Tongue (tissue), 1 donor: ENCODE measurements at regions not wholly inside any gene's neighbourhood (a gene's known extent, or its start where the extent isn't known, plus 50 kb on each side); places are given as distances from the start of the nearest gene placed in this dataset.
A peak's percentile ranks its signal among the peaks of the same experiment; 100 is the strongest.
"Not testable (repeated sequence)": the region's sequence is repeated elsewhere in the genome, so short reads cannot be mapped to it uniquely, and the experiment has no call there.

Experiments
- DNase-seq: peaks from one replicate; pipeline ENCODE4 v3.0.0-alpha.2; 2015

GRCh38 chr9:41754822-41755221, 374.4 kb downstream of the CNTNAP3B start:
- DNase-seq, result not testable (repeated sequence)

DNA sequence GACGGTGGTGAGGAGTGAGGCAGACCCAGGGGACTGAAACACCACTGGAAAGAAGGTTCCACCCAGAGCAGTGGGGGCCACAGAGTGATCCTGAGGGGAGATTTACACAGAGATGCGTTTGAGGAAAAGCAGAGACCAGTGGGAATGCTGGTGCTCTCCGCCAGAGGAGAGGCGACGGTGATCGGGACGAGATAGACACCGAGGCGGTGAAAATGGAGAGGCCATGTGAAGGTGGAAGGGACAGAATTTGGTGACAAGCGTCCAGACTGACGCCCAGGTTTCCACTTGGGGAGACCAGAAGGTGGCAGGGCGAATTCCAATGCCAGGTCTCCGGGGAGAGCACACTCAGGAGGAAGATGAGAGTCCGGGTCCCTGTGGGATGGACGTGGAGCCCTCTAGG, 374.8 kb downstream of the CNTNAP3B start:
- not testable (repeated sequence) for DNase-seq

- not testable (repeated sequence) for DNase-seq
Measured at GRCh38 chr9:41741897-41742296, 387.3 kb downstream of the CNTNAP3B start.

GRCh38 chr9:41741173-41741572, 388.1 kb downstream of the CNTNAP3B start:
- DNase-seq, result not testable (repeated sequence)

DNA sequence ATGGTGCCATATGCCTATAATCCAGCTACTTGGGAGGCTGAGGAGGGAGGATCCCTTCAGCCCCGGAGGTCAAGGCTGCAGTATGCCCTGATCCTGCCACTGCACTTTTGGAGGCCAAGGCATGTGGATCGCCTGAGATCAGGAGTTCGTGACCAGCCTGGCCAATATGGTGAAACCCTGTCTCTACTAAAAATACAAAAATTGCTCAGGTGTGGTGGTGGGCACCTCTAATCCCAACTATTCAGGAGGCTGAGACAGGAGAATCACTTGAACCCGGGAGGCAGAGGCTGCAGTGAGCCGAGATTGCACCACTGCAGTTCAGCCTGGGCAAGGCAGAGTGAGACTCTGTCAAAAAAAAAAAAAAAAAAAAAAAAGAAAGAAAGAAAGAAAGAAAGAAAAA, 390.5 kb downstream of the CNTNAP3B start:
- not testable (repeated sequence) for DNase-seq

DNA sequence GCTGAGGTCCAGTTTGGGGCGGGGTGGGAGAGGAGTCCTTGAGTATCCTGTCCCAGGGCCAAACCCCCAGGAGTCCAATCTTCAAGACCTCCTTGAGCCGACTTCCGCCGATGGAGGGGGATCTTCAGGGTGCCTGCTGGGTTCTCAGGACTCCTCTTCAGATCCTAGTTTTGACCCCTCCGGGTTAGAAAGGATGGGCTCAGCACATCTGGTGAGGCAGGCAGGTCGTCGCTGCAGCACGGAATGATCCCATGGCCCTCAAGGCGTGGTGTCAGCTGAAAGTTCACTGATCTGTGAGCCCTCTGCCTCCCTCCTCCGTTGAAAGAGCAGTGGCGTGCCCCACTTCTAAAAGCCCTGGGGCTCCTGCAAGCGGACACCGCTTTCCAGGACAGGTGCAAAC, 430.0 kb downstream of the CNTNAP3B start:
- DNase-seq, result not testable (repeated sequence)

- not testable (repeated sequence) for DNase-seq
Measured at GRCh38 chr9:41697080-41697479, 432.1 kb downstream of the CNTNAP3B start.

DNA sequence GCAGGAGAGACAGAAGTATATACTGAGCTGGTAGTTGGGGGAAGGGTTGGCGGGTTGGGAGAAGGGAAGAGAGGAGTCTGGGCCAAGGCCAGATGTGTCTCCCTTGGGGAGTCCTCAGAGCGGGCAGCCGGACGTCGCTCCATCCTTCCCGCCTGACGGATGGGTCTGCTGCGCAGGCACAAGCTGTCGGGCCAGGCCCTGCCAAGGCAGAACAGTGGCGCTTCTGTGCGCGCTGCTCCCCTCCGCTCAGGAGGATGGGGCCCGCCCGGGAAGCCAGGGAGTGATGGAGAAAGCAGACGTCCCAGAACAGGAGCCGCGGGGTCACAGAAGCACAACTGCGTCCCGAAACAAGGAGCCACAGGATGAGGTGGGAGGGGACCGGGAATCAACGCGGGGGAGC, 449.9 kb downstream of the CNTNAP3B start:
- DNase-seq, result not testable (repeated sequence)

DNA sequence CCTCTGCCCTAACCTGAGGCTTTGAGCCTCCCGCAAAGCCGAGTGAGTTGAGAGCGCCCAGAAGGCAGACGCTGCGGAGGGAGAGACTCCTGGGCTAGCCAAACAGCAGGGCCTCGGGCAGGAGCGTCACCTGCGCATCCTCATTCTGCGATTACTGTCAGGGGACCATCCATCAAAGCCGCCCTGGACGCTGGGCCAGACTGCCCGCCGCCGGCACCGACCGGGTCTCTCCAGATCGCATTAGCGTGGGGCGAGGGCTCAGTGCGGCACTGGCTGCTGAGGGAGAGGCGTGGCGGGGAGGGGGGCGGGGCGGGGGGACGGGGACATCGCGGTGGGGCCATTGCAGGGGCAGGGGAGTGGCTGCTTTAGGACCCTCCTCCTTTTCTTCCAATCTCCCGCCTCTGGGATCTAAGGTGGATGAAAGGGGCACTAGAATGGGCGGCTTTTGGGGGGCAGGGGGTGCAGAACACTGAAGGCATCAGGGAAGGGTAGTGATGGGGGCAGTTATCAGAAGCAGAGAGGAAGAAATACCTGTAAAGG, 465.7 kb downstream of the CNTNAP3B start:
- not testable (repeated sequence) for DNase-seq

- not testable (repeated sequence) for DNase-seq
Measured at GRCh38 chr9:41658706-41659105, 469.6 kb upstream of the ZNG1F start.

DNA sequence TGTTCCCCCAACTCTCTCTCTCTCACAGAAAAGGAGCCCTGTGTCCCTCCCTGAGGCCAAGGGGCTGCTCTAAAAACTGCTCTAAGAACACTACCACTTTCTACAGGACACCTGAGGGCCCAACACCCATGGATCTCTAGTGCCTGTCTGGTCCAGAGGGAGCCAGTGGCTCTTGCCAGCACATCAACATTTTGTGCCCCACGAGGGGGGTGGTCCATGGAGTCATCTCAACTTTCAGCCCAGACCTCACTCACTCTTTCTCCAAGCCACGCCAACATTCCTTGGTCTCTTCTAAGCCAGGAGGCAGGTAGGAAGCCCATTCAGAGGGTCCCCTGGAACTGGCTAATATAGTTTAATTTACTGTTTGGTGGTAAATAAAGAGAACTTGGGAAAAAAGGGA, 469.0 kb upstream of the ZNG1F start:
- DNase-seq, result not testable (repeated sequence)

DNA sequence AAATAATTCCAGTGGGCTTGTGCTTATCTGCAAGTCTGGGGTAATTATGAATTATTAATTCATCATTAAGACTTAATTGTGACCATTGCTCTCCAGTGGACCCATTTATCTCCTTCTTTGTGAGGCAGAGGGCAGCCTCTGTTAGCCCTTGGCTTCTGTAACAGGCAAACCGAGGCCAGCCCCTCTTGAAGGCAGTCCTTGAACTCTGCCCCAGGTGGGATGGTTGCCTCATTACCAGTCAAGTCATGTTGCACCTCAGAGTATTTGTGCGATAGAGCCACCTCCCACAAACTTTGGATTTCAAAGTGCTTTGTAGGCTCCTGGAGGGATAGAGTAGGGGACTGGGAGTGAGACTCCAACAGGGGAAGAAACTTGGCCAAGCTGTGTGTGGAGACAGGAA, 468.0 kb upstream of the ZNG1F start:
- DNase-seq, result not testable (repeated sequence)

GRCh38 chr9:41655071-41655554, 466.0 kb upstream of the ZNG1F start:
- DNase-seq, result not testable (repeated sequence)

- not testable (repeated sequence) for DNase-seq
Measured at GRCh38 chr9:41654349-41654748, 465.2 kb upstream of the ZNG1F start.

- DNase-seq, result not testable (repeated sequence)
Measured at GRCh38 chr9:41653560-41654340, 464.6 kb upstream of the ZNG1F start.

- DNase-seq, result not testable (repeated sequence)
Measured at GRCh38 chr9:41652800-41653199, 463.7 kb upstream of the ZNG1F start.

- not testable (repeated sequence) for DNase-seq
Measured at GRCh38 chr9:41652100-41652713, 463.1 kb upstream of the ZNG1F start.

- not testable (repeated sequence) for DNase-seq
Measured at GRCh38 chr9:41650086-41650485, 461.0 kb upstream of the ZNG1F start.

GRCh38 chr9:41648564-41648963, 459.4 kb upstream of the ZNG1F start:
- DNase-seq, result peak; percentile 22

- not testable (repeated sequence) for DNase-seq
Measured at GRCh38 chr9:41646246-41646645, 457.1 kb upstream of the ZNG1F start.

GRCh38 chr9:41643571-41644279, 454.6 kb upstream of the ZNG1F start:
- peak; percentile 79 for DNase-seq

GRCh38 chr9:41633726-41634125, 444.6 kb upstream of the ZNG1F start:
- not testable (repeated sequence) for DNase-seq
